ENCODE measurements at regions not wholly inside any gene's neighbourhood (a gene's known extent, or its start where the extent isn't known, plus 50 kb on each side); places are given as distances from the start of the nearest gene placed in this dataset.
A peak's percentile ranks its signal among the peaks of the same experiment; 100 is the strongest.
"Not testable (repeated sequence)": the region's sequence is repeated elsewhere in the genome, so short reads cannot be mapped to it uniquely, and the experiment has no call there.

GRCh38 chr5:135145985-135146384 is 112.0 kb upstream of the PITX1 start:
- H3K4me3 ChIP-seq (ENCODE audit: low read length), result no peak overlapping the region

GRCh38 chr5:135143682-135144081 is 109.7 kb upstream of the PITX1 start:
- not testable (repeated sequence) for H3K4me1 ChIP-seq (ENCODE audit: low read length); H3K9ac ChIP-seq (ENCODE audit: low read length); H3K36me3 ChIP-seq (replicated peaks; ENCODE audit: low read depth, low read length); H3K4me3 ChIP-seq (ENCODE audit: low read length); H3K27ac ChIP-seq (ENCODE audit: low read length); H2AFZ ChIP-seq (ENCODE audit: low read depth, low read length); H3K27me3 ChIP-seq (ENCODE audit: low read depth, low read length); H3K79me2 ChIP-seq (ENCODE audit: low read length); H4K20me1 ChIP-seq (ENCODE audit: insufficient read depth, low read length); H3K4me2 ChIP-seq (ENCODE audit: low read length); H3K9me3 ChIP-seq (ENCODE audit: insufficient read depth, low read length)

More at GRCh38 chr5:135145985-135146384, 112.0 kb upstream of the PITX1 start:
- Histone ChIP-seq H3K4me2 (ENCODE audit: low read length) (no peak overlapping the region), H3K36me3 (replicated peaks; ENCODE audit: low read depth, low read length) (no peaks in the 10 kb centered on the region), H3K9ac (ENCODE audit: low read length) (no peak overlapping the region), H3K27ac (ENCODE audit: low read length) (no peak overlapping the region), H3K4me1 (ENCODE audit: low read length) (peaks cover under 1% of the 10 kb centered on the region; the same call in 1 of the 2 replicates), H3K27me3 (ENCODE audit: low read depth, low read length) (no peaks in the 10 kb centered on the region), H2AFZ (ENCODE audit: low read depth, low read length) (no peak overlapping the region), H3K9me3 (ENCODE audit: insufficient read depth, low read length) (no peaks in the 10 kb centered on the region), H4K20me1 (ENCODE audit: insufficient read depth, low read length) (no peaks in the 10 kb centered on the region), H3K79me2 (ENCODE audit: low read length) (no peaks in the 10 kb centered on the region)
- TF ChIP-seq CTCF (IDR thresholded peaks at IDR 0.05; ENCODE audit: low read depth, low read length) (no peak), EZH2phosphoT487 (IDR thresholded peaks at IDR 0.05; ENCODE audit: low read depth) (no peak)

GRCh38 chr5:135141303-135142268 is 107.6 kb upstream of the PITX1 start:
- Histone ChIP-seq H3K27ac (ENCODE audit: low read length) (no peak overlapping the region), H3K36me3 (replicated peaks; ENCODE audit: low read depth, low read length) (no peaks in the 10 kb centered on the region), H3K4me3 (ENCODE audit: low read length) (no peak overlapping the region), H3K27me3 (ENCODE audit: low read depth, low read length) (no peaks in the 10 kb centered on the region), H3K4me1 (ENCODE audit: low read length) (peaks cover 6% of the 10 kb centered on the region), H3K9ac (ENCODE audit: low read length) (no peak overlapping the region), H2AFZ (ENCODE audit: low read depth, low read length) (no peak overlapping the region), H3K79me2 (ENCODE audit: low read length) (no peaks in the 10 kb centered on the region), H3K4me2 (ENCODE audit: low read length) (no peak overlapping the region), H4K20me1 (ENCODE audit: insufficient read depth, low read length) (no peaks in the 10 kb centered on the region), H3K9me3 (ENCODE audit: insufficient read depth, low read length) (no peaks in the 10 kb centered on the region)
- TF ChIP-seq EZH2phosphoT487 (IDR thresholded peaks at IDR 0.05; ENCODE audit: low read depth) (no peak), CTCF (IDR thresholded peaks at IDR 0.05; ENCODE audit: low read depth, low read length) (no peak)

GRCh38 chr5:135140446-135141204 is 106.6 kb upstream of the PITX1 start:
- Histone ChIP-seq H3K4me1 (ENCODE audit: low read length) (peaks cover 6% of the 10 kb centered on the region), H3K27ac (ENCODE audit: low read length) (no peak overlapping the region), H3K36me3 (replicated peaks; ENCODE audit: low read depth, low read length) (no peaks in the 10 kb centered on the region), H3K9ac (ENCODE audit: low read length) (no peak overlapping the region), H3K27me3 (ENCODE audit: low read depth, low read length) (no peaks in the 10 kb centered on the region), H3K4me3 (ENCODE audit: low read length) (no peak overlapping the region), H3K4me2 (ENCODE audit: low read length) (peak overlapping the region; percentile 17; the same call in 1 of the 2 replicates), H2AFZ (ENCODE audit: low read depth, low read length) (no peak overlapping the region), H3K9me3 (ENCODE audit: insufficient read depth, low read length) (no peaks in the 10 kb centered on the region), H4K20me1 (ENCODE audit: insufficient read depth, low read length) (no peaks in the 10 kb centered on the region), H3K79me2 (ENCODE audit: low read length) (no peaks in the 10 kb centered on the region)
- TF ChIP-seq CTCF (IDR thresholded peaks at IDR 0.05; ENCODE audit: low read depth, low read length) (no peak), EZH2phosphoT487 (IDR thresholded peaks at IDR 0.05; ENCODE audit: low read depth) (no peak)

All from OCI-LY3 (cell line).